Panc1 (cell line): ENCODE measurements at regions not wholly inside any gene's neighbourhood (a gene's known extent, or its start where the extent isn't known, plus 50 kb on each side); places are given as distances from the start of the nearest gene placed in this dataset.

Experiments used
- ATAC-seq: fragments of 200-7000 bp; cut with Tn5 transposase; 2 replicates; pipeline ENCODE4 v1.9.1; 2020; ENCODE audit warnings: mild to moderate bottlenecking, moderate library complexity
- BruUV-seq: library from RNA; stranded (reverse); fragments of 400-500 nt; replicated peaks from 2 replicates; lab custom pipeline; 2021; lab: Mats Ljungman, UMichigan
- CTCF ChIA-PET: fragments of 300-600 bp; sonication (Branson Sonifier 250); formaldehyde crosslinking; loops from one replicate; lab custom pipeline; 2022; ENCODE audit warnings: antibody characterized with exemption; lab: Charles Lee
- POLR2A ChIA-PET: fragments of 300-600 bp; sonication (Branson Sonifier 250); formaldehyde crosslinking; loops from one replicate; lab custom pipeline; 2022; ENCODE audit warnings: antibody characterized with exemption; lab: Charles Lee
- DNase-seq: peaks from one replicate; pipeline ENCODE4 v3.0.0-alpha.2; 2010; ENCODE audit warnings: low read depth, low spot score
- H3K27ac ChIP-seq: 2 replicates; pipeline ENCODE4 v1.5.1; 2011; ENCODE audit warnings: mild to moderate bottlenecking, low read length, inconsistent platforms
- H3K27me3 ChIP-seq: fragments of 200-500 bp; sonication (Bioruptor generic); 2 replicates; pipeline ENCODE4 v1.6.0; 2014; ENCODE audit warnings: low read length, inconsistent platforms; ENCODE audit not compliant: control insufficient read depth, insufficient read depth
- H3K36me3 ChIP-seq: fragments of 200-500 bp; sonication (Bioruptor generic); 2 replicates; pipeline ENCODE4 v1.5.1; 2014; ENCODE audit warnings: inconsistent platforms, mild to moderate bottlenecking, low read length, moderate library complexity; ENCODE audit not compliant: control insufficient read depth, insufficient read depth
- H3K4me1 ChIP-seq: 2 replicates; pipeline ENCODE4 v1.5.1; 2011; ENCODE audit warnings: inconsistent platforms, mild to moderate bottlenecking, low read length, moderate library complexity; ENCODE audit not compliant: control insufficient read depth, insufficient read depth
- H3K4me3 ChIP-seq, 2 experiments: 2 replicates each; pipeline ENCODE4 v1.5.1; 2011 to 2012; ENCODE audit warnings: low read depth in 2 of 2, low read length in 2 of 2, mild to moderate bottlenecking in 2 of 2, inconsistent platforms in 1 of 2, moderate library complexity in 1 of 2
- H3K9me3 ChIP-seq: fragments of 200-500 bp; sonication (Bioruptor generic); 2 replicates; pipeline ENCODE4 v1.5.1; 2014; ENCODE audit warnings: low read depth, mild to moderate bottlenecking, inconsistent platforms, low read length, moderate library complexity; ENCODE audit not compliant: control insufficient read depth, insufficient read depth
- CTCF ChIP-seq: fragments of 450-650 bp; IDR thresholded peaks from 2 replicates; pipeline ENCODE4 v1.5.1; 2017; ENCODE audit warnings: mild to moderate bottlenecking
- POLR2AphosphoS5 ChIP-seq: IDR thresholded peaks from 2 replicates; pipeline ENCODE4 v1.6.1; 2012; ENCODE audit warnings: mild to moderate bottlenecking, low read depth, low read length, moderate library complexity
- REST ChIP-seq, 2 experiments: IDR thresholded peaks; 2 replicates each; pipeline ENCODE4 v1.6.1; 2011 to 2012; ENCODE audit warnings: low read depth in 2 of 2, control low read depth in 1 of 2, low read length in 1 of 2, mild to moderate bottlenecking in 1 of 2, moderate library complexity in 1 of 2; ENCODE audit not compliant: insufficient read depth in 1 of 2
- SIN3A ChIP-seq: IDR thresholded peaks from 2 replicates; pipeline ENCODE4 v1.6.1; 2012; ENCODE audit warnings: low read depth, mild to moderate bottlenecking, low read length, moderate library complexity, borderline replicate concordance; ENCODE audit not compliant: insufficient read depth
- TCF7L2 ChIP-seq: IDR thresholded peaks from 2 replicates; pipeline ENCODE4 v1.6.1; 2011; ENCODE audit warnings: mild to moderate bottlenecking, low read depth, low read length, inconsistent platforms
- in situ Hi-C: cut with HindIII; loops from 2 replicates; pipeline ENCODE4 v1.10.0; 2016; ENCODE audit warnings: low sequenced_read_pairs, low pct_unique_long_range_greater_than_20kb
- intact Hi-C: fragments of 100-400 bp; cut with micrococcal nuclease; formaldehyde crosslinking; loops from one replicate; pipeline ENCODE4 v1.10.0; 2022; ENCODE audit not compliant: unreplicated experiment

- no peak for ATAC-seq
- CTCF ChIA-PET, result no interaction called here
Measured at GRCh38 chr14:66114071-66114470, 372.1 kb upstream of the CCDC196 start.

GRCh38 chr14:66115740-66116502 lies 370.2 kb upstream of the CCDC196 start:
- H3K9me3 ChIP-seq, result no peaks in the 10 kb centered on the region
- no peaks in the 10 kb centered on the region for H3K36me3 ChIP-seq
- ChIA-PET CTCF (no interaction called here), POLR2A (no interaction called here)
- BruUV-seq, result no TSS peak
- H3K4me3 ChIP-seq, result no peak overlapping the region
- H3K4me1 ChIP-seq, result no peaks in the 10 kb centered on the region
- no peak overlapping the region for H3K27ac ChIP-seq
- ATAC-seq, result no peak
- in situ Hi-C loops, result no loop called here
- TF ChIP-seq SIN3A (no peak), TCF7L2 (no peak), POLR2AphosphoS5 (no peak), CTCF (no peak), REST (IDR thresholded peaks at IDR 0.05; ENCODE audit: insufficient read depth in 1 of 2, low read depth in 2 of 2, low read length in 1 of 2) (no peak)
- no peaks in the 10 kb centered on the region for H3K27me3 ChIP-seq
- DNase-seq, result no peak
- intact Hi-C loops, result no loop called here

More at GRCh38 chr14:66114071-66114470, 372.1 kb upstream of the CCDC196 start:
- no peak overlapping the region for H3K27ac ChIP-seq
- intact Hi-C loops (no loop called here), in situ Hi-C loops (no loop called here)
- no peak for DNase-seq
- no peaks in the 10 kb centered on the region for H3K4me1 ChIP-seq
- no peaks in the 10 kb centered on the region for H3K36me3 ChIP-seq
- no peaks in the 10 kb centered on the region for H3K9me3 ChIP-seq
- POLR2A ChIA-PET, result no interaction called here
- TF ChIP-seq POLR2AphosphoS5, result no peak
- TF ChIP-seq TCF7L2, result no peak
- no peak for TF ChIP-seq CTCF
- TF ChIP-seq REST (IDR thresholded peaks at IDR 0.05; ENCODE audit: insufficient read depth in 1 of 2, low read depth in 2 of 2, low read length in 1 of 2), result no peak
- TF ChIP-seq SIN3A, result no peak
- BruUV-seq, result no TSS peak
- H3K27me3 ChIP-seq, result no peaks in the 10 kb centered on the region
- H3K4me3 ChIP-seq, result no peak overlapping the region
